A673 (cell line): ENCODE measurements at regions not wholly inside any gene's neighbourhood (a gene's known extent, or its start where the extent isn't known, plus 50 kb on each side); places are given as distances from the start of the nearest gene placed in this dataset.
"Not testable (repeated sequence)": the region's sequence is repeated elsewhere in the genome, so short reads cannot be mapped to it uniquely, and the experiment has no call there.

Experiments
- BruUV-seq: library from RNA; stranded (reverse); fragments of 400-500 nt; replicated peaks from 2 replicates; lab custom pipeline; 2021; lab: Mats Ljungman, UMichigan
- CTCF ChIA-PET: fragments of 300-600 bp; sonication (Branson Sonifier 250); formaldehyde crosslinking; loops from one replicate; lab custom pipeline; 2022; ENCODE audit warnings: antibody characterized with exemption; lab: Charles Lee
- POLR2A ChIA-PET: fragments of 300-600 bp; sonication (Branson Sonifier 250); formaldehyde crosslinking; loops from one replicate; lab custom pipeline; 2022; ENCODE audit warnings: antibody characterized with exemption; ENCODE audit not compliant: low non-redundant PET; lab: Charles Lee
- DNase-seq: peaks from one replicate; pipeline ENCODE4 v3.0.0-alpha.2; 2015; ENCODE audit warnings: low spot score
- H3K27ac ChIP-seq: fragments of 200-600 bp; sonication (generic); 2 replicates; pipeline ENCODE4 v1.5.1; 2016; ENCODE audit warnings: mixed run types, low read depth, mild to moderate bottlenecking, mixed read lengths, antibody characterized with exemption, low read length; ENCODE audit not compliant: poor library complexity, severe bottlenecking
- H3K27me3 ChIP-seq: fragments of 200-600 bp; sonication (generic); replicated peaks from 2 replicates; pipeline ENCODE4 v1.6.1; 2017; ENCODE audit warnings: mixed run types, low read depth, mild to moderate bottlenecking, mixed read lengths, antibody characterized with exemption, low read length; ENCODE audit not compliant: insufficient read depth, poor library complexity
- H3K36me3 ChIP-seq: fragments of 200-600 bp; sonication (generic); 2 replicates; pipeline ENCODE4 v1.6.1; 2016; ENCODE audit warnings: mixed run types, mild to moderate bottlenecking, mixed read lengths, antibody characterized with exemption, low read length; ENCODE audit not compliant: insufficient read depth, poor library complexity, severe bottlenecking
- H3K4me1 ChIP-seq: fragments of 200-600 bp; sonication (generic); 2 replicates; pipeline ENCODE4 v1.6.1; 2017; ENCODE audit warnings: mixed run types, mild to moderate bottlenecking, mixed read lengths, antibody characterized with exemption, low read length; ENCODE audit not compliant: insufficient read depth, poor library complexity, severe bottlenecking
- H3K4me3 ChIP-seq: fragments of 200-600 bp; sonication (generic); 2 replicates; pipeline ENCODE4 v1.5.1; 2016; ENCODE audit warnings: low read depth, mixed run types, mild to moderate bottlenecking, mixed read lengths, low read length; ENCODE audit not compliant: poor library complexity, severe bottlenecking
- H3K9me3 ChIP-seq: fragments of 200-600 bp; sonication (generic); 2 replicates; pipeline ENCODE4 v1.6.1; 2016; ENCODE audit warnings: mixed run types, low read depth, mild to moderate bottlenecking, mixed read lengths, antibody characterized with exemption, low read length; ENCODE audit not compliant: poor library complexity, severe bottlenecking
- CTCF ChIP-seq: fragments of 300-800, 200-600 bp; sonication (generic); conservative IDR thresholded peaks from 2 replicates; pipeline ENCODE4 v1.5.1; 2017; ENCODE audit warnings: low read depth, mild to moderate bottlenecking, antibody characterized with exemption, low read length, moderate library complexity, mixed read lengths
- EZH2 ChIP-seq: fragments of 200-600 bp; sonication (generic); IDR thresholded peaks from 2 replicates; pipeline ENCODE4 v1.6.1; 2017; ENCODE audit warnings: borderline replicate concordance, low read depth, mild to moderate bottlenecking, mixed read lengths, antibody characterized with exemption, low read length; ENCODE audit not compliant: poor library complexity, severe bottlenecking
- intact Hi-C: fragments of 100-400 bp; cut with micrococcal nuclease; formaldehyde crosslinking; loops from one replicate; pipeline ENCODE4 v1.10.0; 2022; ENCODE audit not compliant: unreplicated experiment

DNA sequence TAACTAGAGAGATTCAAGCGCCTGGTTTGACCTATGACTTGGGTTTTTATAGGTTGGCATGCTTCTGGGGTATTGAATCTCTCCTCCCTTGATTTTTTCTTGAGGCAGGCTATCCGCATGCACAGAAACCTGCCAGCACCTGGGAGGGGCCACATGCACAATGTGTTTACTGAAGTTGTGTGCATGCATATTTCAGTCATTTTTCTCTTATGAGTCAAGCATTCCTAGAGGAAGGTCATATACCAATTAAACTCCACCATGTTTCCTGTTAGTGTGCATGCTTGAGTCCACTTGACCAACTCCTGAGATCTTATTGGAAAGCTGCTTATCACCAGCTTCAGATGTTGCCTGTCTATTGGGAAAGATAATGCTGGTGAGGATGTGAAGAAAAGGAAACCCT, 1718.4 kb downstream of the LRRC4C start:
- no peak overlapping the region for H3K4me3 ChIP-seq
- H3K27me3 ChIP-seq = no peaks in the 10 kb centered on the region
- no peaks in the 10 kb centered on the region for H3K36me3 ChIP-seq
- DNase-seq = no peak
- no peak for TF ChIP-seq CTCF
- no peak for TF ChIP-seq EZH2
- intact Hi-C loops = no loop called here
- no peaks in the 10 kb centered on the region for H3K9me3 ChIP-seq
- H3K27ac ChIP-seq = no peak overlapping the region
- ChIA-PET POLR2A (no interaction called here), CTCF (no interaction called here)
- BruUV-seq = no TSS peak
- no peaks in the 10 kb centered on the region for H3K4me1 ChIP-seq

DNA sequence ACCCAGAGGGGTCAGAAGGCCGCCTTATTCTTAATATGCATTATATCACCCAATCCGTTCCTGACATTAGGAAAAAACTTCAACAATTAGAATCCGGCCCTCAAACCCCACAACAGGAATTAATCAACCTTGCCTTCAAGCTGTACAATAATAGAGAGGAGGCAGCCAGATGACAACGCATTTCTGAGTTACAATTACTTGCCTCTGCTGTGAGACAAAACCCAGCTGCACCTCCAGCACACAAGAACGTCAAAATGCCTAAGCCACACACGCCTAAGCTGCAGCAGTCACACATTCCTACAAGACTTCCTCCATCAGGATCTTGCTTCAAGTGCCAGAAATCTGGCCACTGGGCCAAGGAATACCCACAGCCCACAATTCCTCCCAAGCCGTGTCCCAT, 1723.1 kb downstream of the LRRC4C start:
- H3K27ac ChIP-seq, H3K27me3 ChIP-seq, DNase-seq, H3K4me3 ChIP-seq, intact Hi-C loops, H3K4me1 ChIP-seq, POLR2A ChIA-PET, BruUV-seq, H3K36me3 ChIP-seq, H3K9me3 ChIP-seq: not testable (repeated sequence)
- CTCF ChIA-PET = interaction anchor here (0.6 kb wide), 1 partner anchor 31 kb away, joined by 11 read pairs; no protein-coding TSS in a partner anchor

GRCh38 chr11:39732001-39732400, 1727.5 kb downstream of the LRRC4C start:
- TF ChIP-seq CTCF (no peak), EZH2 (no peak)
- no peak for DNase-seq
- no peaks in the 10 kb centered on the region for H3K27me3 ChIP-seq
- no peaks in the 10 kb centered on the region for H3K9me3 ChIP-seq
- no peaks in the 10 kb centered on the region for H3K36me3 ChIP-seq
- no TSS peak for BruUV-seq
- H3K4me3 ChIP-seq = no peak overlapping the region
- H3K27ac ChIP-seq = no peak overlapping the region
- POLR2A ChIA-PET = no interaction called here
- intact Hi-C loops = no loop called here
- H3K4me1 ChIP-seq = no peaks in the 10 kb centered on the region
- CTCF ChIA-PET = no interaction called here

DNA sequence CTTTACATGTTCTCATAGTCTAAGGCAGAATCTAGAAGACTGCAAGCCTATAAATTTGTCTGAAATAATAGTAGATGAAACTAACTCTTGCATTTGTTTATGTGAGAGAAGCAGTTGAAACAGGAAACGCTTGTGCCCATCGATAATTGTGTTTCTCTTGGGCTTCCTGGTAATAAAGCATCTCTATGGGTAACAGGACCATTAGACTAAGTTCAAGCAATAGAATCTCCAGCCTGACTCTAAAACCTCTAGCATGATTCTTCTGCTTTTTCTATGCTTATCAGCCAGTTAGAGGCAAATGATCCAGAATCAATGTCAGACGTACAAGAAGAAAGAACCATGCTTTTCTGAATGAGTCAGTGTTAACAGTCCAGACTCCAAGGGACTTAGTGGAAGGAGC, 1734.4 kb downstream of the LRRC4C start:
- Histone ChIP-seq H3K9me3 (no peaks in the 10 kb centered on the region), H3K27me3 (no peaks in the 10 kb centered on the region), H3K36me3 (no peaks in the 10 kb centered on the region), H3K4me1 (no peaks in the 10 kb centered on the region), H3K27ac (no peak overlapping the region), H3K4me3 (no peak overlapping the region)
- ChIA-PET CTCF (no interaction called here), POLR2A (no interaction called here)
- intact Hi-C loops = no loop called here
- DNase-seq = no peak
- no TSS peak for BruUV-seq
- TF ChIP-seq EZH2 (no peak), CTCF (no peak)
